Astrocyte of the cerebellum (primary cell): ENCODE measurements at regions not wholly inside any gene's neighbourhood (a gene's known extent, or its start where the extent isn't known, plus 50 kb on each side); places are given as distances from the start of the nearest gene placed in this dataset.

ENCODE experiments used
- DNase-seq: peaks from one replicate; pipeline ENCODE4 v3.0.0-alpha.2; 2011; ENCODE audit warnings: low read depth
- H3K4me3 ChIP-seq: 2 replicates; pipeline ENCODE4 v1.5.1; 2011; ENCODE audit warnings: mild to moderate bottlenecking, low read depth, low read length, moderate library complexity
- in situ Hi-C: cut with HindIII; loops from 2 replicates; pipeline ENCODE4 v1.10.0; 2017; ENCODE audit warnings: low sequenced_read_pairs
- TF ChIP-seq, protein P1 (sequence below): IDR thresholded peaks from 2 replicates; pipeline ENCODE4 v1.5.1; 2012; ENCODE audit warnings: low read length, low read depth, moderate library complexity, mild to moderate bottlenecking; ENCODE audit errors: missing control alignments

DNA sequence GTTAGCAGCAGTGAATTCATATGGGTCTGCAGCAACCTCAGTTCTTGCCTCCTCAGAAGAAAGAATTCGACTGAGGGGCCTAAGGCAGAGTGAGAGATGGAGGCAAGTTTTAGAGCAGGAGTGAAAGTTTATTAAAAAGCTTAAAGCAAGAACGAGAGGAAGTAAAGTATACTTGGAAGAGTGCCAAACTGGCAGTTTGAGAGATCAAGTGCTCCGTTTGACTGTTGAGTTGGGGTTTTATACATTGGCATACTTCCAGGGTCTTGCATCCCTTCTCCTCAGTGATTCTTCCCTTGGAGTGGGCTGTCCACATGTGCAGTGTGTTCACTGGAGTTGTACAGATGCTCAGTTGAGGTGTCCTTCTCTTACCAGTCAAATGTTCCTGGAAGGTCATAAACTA is 203.6 kb downstream of the SPATA31D1 start:
- no peak overlapping the region for H3K4me3 ChIP-seq
- TF ChIP-seq, protein P1, sequence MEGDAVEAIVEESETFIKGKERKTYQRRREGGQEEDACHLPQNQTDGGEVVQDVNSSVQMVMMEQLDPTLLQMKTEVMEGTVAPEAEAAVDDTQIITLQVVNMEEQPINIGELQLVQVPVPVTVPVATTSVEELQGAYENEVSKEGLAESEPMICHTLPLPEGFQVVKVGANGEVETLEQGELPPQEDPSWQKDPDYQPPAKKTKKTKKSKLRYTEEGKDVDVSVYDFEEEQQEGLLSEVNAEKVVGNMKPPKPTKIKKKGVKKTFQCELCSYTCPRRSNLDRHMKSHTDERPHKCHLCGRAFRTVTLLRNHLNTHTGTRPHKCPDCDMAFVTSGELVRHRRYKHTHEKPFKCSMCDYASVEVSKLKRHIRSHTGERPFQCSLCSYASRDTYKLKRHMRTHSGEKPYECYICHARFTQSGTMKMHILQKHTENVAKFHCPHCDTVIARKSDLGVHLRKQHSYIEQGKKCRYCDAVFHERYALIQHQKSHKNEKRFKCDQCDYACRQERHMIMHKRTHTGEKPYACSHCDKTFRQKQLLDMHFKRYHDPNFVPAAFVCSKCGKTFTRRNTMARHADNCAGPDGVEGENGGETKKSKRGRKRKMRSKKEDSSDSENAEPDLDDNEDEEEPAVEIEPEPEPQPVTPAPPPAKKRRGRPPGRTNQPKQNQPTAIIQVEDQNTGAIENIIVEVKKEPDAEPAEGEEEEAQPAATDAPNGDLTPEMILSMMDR, result no peak
- DNase-seq, result no peak
- in situ Hi-C loops, result no loop called here

GRCh38 chr9:82196622-82197441 is 208.3 kb downstream of the SPATA31D1 start:
- no peak for DNase-seq
- TF ChIP-seq, protein P1, result no peak
- in situ Hi-C loops, result no loop called here
- H3K4me3 ChIP-seq, result no peak overlapping the region

DNA sequence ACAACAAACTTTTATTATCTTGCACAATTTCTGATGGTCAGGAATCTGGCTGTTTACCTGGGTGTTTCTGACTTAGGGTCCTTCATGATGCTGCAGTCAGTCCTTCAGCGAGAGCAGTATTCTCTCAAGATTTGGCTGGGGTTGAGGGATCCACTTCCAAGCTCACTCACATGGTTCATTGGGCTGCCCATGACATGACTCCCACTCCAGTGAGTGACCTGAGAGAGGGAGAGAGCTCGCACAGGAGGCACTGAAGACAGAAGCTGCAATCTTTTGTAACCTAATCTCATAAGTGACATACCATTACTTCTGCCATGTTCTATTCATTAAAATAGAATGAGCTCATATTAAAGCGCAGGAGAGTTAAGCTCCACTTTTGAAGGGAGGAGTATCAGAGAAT is 212.6 kb downstream of the SPATA31D1 start:
- H3K4me3 ChIP-seq, result no peak overlapping the region
- TF ChIP-seq, protein P1, result no peak
- no peak for DNase-seq
- in situ Hi-C loops, result no loop called here

DNA sequence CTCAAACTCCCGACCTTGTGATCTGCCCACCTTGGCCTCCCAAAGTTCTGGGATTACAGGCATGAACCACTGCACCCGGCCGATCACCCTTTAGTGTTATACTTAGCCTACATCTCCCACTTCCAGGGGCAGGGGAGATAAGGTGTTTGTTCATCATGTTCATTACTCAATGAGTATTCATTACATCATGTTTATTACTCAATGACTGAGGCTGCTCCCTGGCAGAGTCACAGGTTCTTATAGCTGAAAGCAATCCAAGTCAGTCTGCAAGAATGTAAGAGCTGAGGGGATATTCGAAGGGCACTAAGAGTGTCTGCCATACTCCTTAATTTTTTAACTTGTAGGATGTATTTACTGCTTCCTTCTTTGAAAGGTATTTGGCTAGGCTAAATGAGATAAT is 214.2 kb downstream of the SPATA31D1 start:
- H3K4me3 ChIP-seq, result no peak overlapping the region
- TF ChIP-seq, protein P1, result no peak
- DNase-seq, result no peak
- in situ Hi-C loops, result no loop called here

- DNase-seq, result no peak
- H3K4me3 ChIP-seq, result no peak overlapping the region
- TF ChIP-seq, protein P1, result no peak
- in situ Hi-C loops, result loop anchor here (5.0 kb wide), 1 partner anchor 74 kb away; no protein-coding TSS in a partner anchor
Measured at GRCh38 chr9:82206490-82206889, 217.9 kb downstream of the SPATA31D1 start.

DNA sequence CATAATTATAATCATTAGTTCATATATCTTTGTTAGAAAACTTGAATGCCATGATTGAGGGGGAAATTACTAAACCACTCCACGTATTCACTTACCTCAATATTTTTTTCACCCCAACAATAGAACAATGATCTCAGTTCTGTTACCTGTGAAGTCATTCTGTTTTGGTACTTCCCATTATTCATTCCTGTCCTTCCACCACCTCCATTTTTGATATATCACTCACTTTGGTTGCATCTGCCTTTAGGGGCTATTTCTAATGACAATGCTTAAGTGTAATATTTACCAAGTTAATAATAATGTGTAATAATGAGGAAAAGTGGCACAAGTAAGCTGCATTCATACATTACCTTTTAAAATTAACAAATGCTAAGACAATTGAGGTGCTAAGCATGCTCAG is 218.4 kb downstream of the SPATA31D1 start:
- TF ChIP-seq, protein P1, result no peak
- no peak for DNase-seq
- in situ Hi-C loops, result loop anchor here (5.0 kb wide), 1 partner anchor 75 kb away; no protein-coding TSS in a partner anchor
- no peak overlapping the region for H3K4me3 ChIP-seq
